HepG2 (cell line): ENCODE measurements at regions not wholly inside any gene's neighbourhood (a gene's known extent, or its start where the extent isn't known, plus 50 kb on each side); places are given as distances from the start of the nearest gene placed in this dataset.

Experiments used
- ATAC-seq: fragments of 200-7000 bp; cut with Tn5 transposase; 3 replicates; pipeline ENCODE4 v1.9.1; 2020; ENCODE audit warnings: mild to moderate bottlenecking, moderate library complexity
- BruUV-seq: library from RNA; stranded (reverse); fragments of 400-500 nt; replicated peaks from 2 replicates; lab custom pipeline; 2021; lab: Mats Ljungman, UMichigan
- CTCF ChIA-PET: fragments of 300-600 bp; formaldehyde crosslinking; extraction: SDS; loops from one replicate; lab custom pipeline; 2021; ENCODE audit warnings: low total read pairs, inconsistent platforms, low intra/inter-chr PET ratio; lab: Yijun Ruan, JAX
- POLR2A ChIA-PET: fragments of 350-600 bp; sonication (Branson Sonifier 250); formaldehyde crosslinking; loops from one replicate; lab custom pipeline; 2020; ENCODE audit warnings: antibody characterized with exemption, inconsistent platforms; lab: Yijun Ruan, JAX
- DNase-seq: peaks from one replicate; pipeline ENCODE4 v3.0.0-alpha.2; 2015; ENCODE audit warnings: low spot score
- FAIRE-seq: peaks from 3 replicates; lab custom pipeline; 2011; peaks lifted over from hg19 to GRCh38; lab: Jason Lieb, UNC
- H2AFZ ChIP-seq: one replicate; pipeline ENCODE4 v1.6.1; 2011; ENCODE audit warnings: low read length, inconsistent platforms
- H3K27ac ChIP-seq: fragments of 300-600 bp; 3 replicates; pipeline ENCODE4 v1.8.0; 2011; ENCODE audit warnings: mixed run types, mild to moderate bottlenecking, mixed read lengths, low read length, inconsistent platforms; ENCODE audit not compliant: insufficient read depth; ENCODE audit errors: extremely low read length
- H3K27me3 ChIP-seq, 2 experiments: fragments of 200-600 bp in 1 of 2; 2 replicates in 1 of 2; 3 replicates in 1 of 2; pipeline versions ENCODE4 v1.6.0 to v1.8.0; 2011; ENCODE audit warnings: low read length in 2 of 2, mild to moderate bottlenecking in 2 of 2, moderate library complexity in 2 of 2, inconsistent platforms in 1 of 2; ENCODE audit not compliant: insufficient read depth in 2 of 2, control insufficient read depth in 1 of 2
- H3K36me3 ChIP-seq, 2 experiments: fragments of 200-600 bp in 1 of 2; replicated peaks in 1 of 2; 2 replicates in 1 of 2; 3 replicates in 1 of 2; pipeline versions ENCODE4 v1.5.1 to v1.8.0; 2011; ENCODE audit warnings: low read length in 2 of 2, inconsistent platforms in 1 of 2; ENCODE audit not compliant: insufficient read depth in 2 of 2, control insufficient read depth in 1 of 2
- H3K4me1 ChIP-seq: 2 replicates; pipeline ENCODE4 v1.5.1; 2012; ENCODE audit warnings: low read length, inconsistent platforms; ENCODE audit not compliant: insufficient read depth
- H3K4me2 ChIP-seq: 2 replicates; pipeline ENCODE4 v1.6.0; 2011; ENCODE audit warnings: low read depth, low read length, inconsistent platforms
- H3K4me3 ChIP-seq, 3 experiments: fragments of 200-600 bp in 1 of 3; sonication (generic), shearing (Covaris generic) in 1 of 3; replicated peaks in 1 of 3; 2 replicates each; pipeline ENCODE4 v1.5.1; 2011 to 2016; ENCODE audit warnings: low read length in 3 of 3, inconsistent platforms in 2 of 3, low read depth in 2 of 3, mild to moderate bottlenecking in 2 of 3, control low read depth in 1 of 3, mixed read lengths in 1 of 3; ENCODE audit not compliant: insufficient read depth in 1 of 3
- H3K79me2 ChIP-seq: one replicate; pipeline ENCODE4 v1.6.1; 2011; ENCODE audit warnings: low read length, inconsistent platforms; ENCODE audit not compliant: insufficient read depth
- H3K9ac ChIP-seq: 2 replicates; pipeline ENCODE4 v1.6.0; 2011; ENCODE audit warnings: mild to moderate bottlenecking, low read depth, low read length, inconsistent platforms; ENCODE audit not compliant: insufficient read depth
- H3K9me3 ChIP-seq: 2 replicates; pipeline ENCODE4 v1.5.1; 2012; ENCODE audit warnings: mild to moderate bottlenecking, low read length
- H4K20me1 ChIP-seq: 2 replicates; pipeline ENCODE4 v1.6.0; 2011; ENCODE audit warnings: inconsistent platforms, mild to moderate bottlenecking, low read length, moderate library complexity; ENCODE audit not compliant: insufficient read depth
- ATF7 ChIP-seq, 2 experiments: fragments of 450-650 bp in 1 of 2; sonication (generic) in 1 of 2; formaldehyde crosslinking in 1 of 2; IDR thresholded peaks; 2 replicates each; pipeline versions ENCODE4 v1.4.0 to v1.6.1; 2016 to 2020; ENCODE audit warnings: antibody characterized with exemption in 1 of 2, mild to moderate bottlenecking in 1 of 2, missing genetic modification reagents in 1 of 2
- CREB1 ChIP-seq, 2 experiments: fragments of 450-650 bp in 1 of 2; IDR thresholded peaks; 2 replicates each; pipeline ENCODE4 v1.6.1; 2016 to 2017; ENCODE audit warnings: control low read depth in 1 of 2, mild to moderate bottlenecking in 1 of 2, missing compliant biosample characterization in 1 of 2, missing genetic modification characterization in 1 of 2
- FOXM1 ChIP-seq: sonication (generic); formaldehyde crosslinking; IDR thresholded peaks from 2 replicates; pipeline ENCODE4 v1.5.0; 2020; ENCODE audit warnings: missing genetic modification reagents
- XRCC5 ChIP-seq: fragments of 200-400 bp; formaldehyde crosslinking; optimal IDR thresholded peaks from 2 replicates; pipeline ENCODE3; 2017; ENCODE audit warnings: mild to moderate bottlenecking, low read length
- ZFP41 ChIP-seq: sonication (generic); formaldehyde crosslinking; IDR thresholded peaks from 2 replicates; pipeline ENCODE4 v1.4.0; 2020; ENCODE audit warnings: mild to moderate bottlenecking, missing genetic modification reagents, borderline replicate concordance
- ZNF572 ChIP-seq: sonication (generic); formaldehyde crosslinking; IDR thresholded peaks from 2 replicates; pipeline ENCODE4 v1.5.1; 2020; ENCODE audit warnings: mild to moderate bottlenecking, missing genetic modification reagents
- ZSCAN31 ChIP-seq: sonication (generic); formaldehyde crosslinking; IDR thresholded peaks from 2 replicates; pipeline ENCODE4 v1.5.0; 2020; ENCODE audit warnings: low read depth, mild to moderate bottlenecking, missing genetic modification reagents
- WGBS: methylation state at CpG from one replicate; pipeline ENCODE4 v1.1.6; 2017; ENCODE audit warnings: low lambda C conversion rate; 5-methylcytosine and 5-hydroxymethylcytosine counted together
- in situ Hi-C: cut with HindIII; loops from 2 replicates; pipeline ENCODE4 v1.10.0; 2017; ENCODE audit warnings: low pct_unique_long_range_greater_than_20kb; ENCODE audit not compliant: extremely low pct_ligation_motif_present
- intact Hi-C: fragments of 100-400 bp; cut with micrococcal nuclease; formaldehyde crosslinking; loops from one replicate; pipeline ENCODE4 v1.10.0; 2022; ENCODE audit not compliant: unreplicated experiment
- TF ChIP-seq, protein P1 (sequence below): sonication (generic); formaldehyde crosslinking; IDR thresholded peaks from 2 replicates; pipeline ENCODE4 v1.4.0; 2020; ENCODE audit warnings: missing genetic modification reagents

DNA sequence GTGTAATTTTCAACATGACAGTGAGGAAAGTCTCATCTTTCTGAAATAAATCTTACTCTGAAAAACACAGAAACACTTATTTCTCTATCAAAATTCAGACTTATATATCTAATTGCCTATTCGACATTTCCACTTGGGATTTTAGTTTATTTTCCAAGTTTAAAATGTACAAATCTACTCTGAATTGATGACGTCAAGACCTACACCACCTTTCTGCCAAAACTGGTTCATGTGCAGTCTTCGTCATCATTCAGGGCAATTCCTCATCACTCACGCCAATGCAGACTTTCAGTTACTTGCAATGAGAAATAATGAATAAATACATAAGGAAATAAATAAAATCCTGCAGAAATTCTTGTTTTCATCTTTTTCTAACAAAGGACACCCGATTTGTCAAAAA is 843.8 kb downstream of the C12orf50 start:
- no peak overlapping the region for H3K9ac ChIP-seq
- WGBS, result 8% methylated on average over 5 of the region's 5 CpGs
- CTCF ChIA-PET, result no interaction called here
- no peaks in the 10 kb centered on the region for H3K4me1 ChIP-seq
- no peak for DNase-seq
- no peaks in the 10 kb centered on the region for H3K36me3 ChIP-seq
- TF ChIP-seq CREB1 (IDR thresholded peaks at IDR 0.05), result peak; percentile 88
- no peak for TF ChIP-seq CREB1 (CRISPR knock-in tag; IDR thresholded peaks at IDR 0.05)
- no peak for TF ChIP-seq ZSCAN31
- peak; percentile 64 for TF ChIP-seq ATF7 (IDR thresholded peaks at IDR 0.05)
- TF ChIP-seq ATF7 (CRISPR knock-in tag; IDR thresholded peaks at IDR 0.05), result no peak
- TF ChIP-seq, all 625 proteins: peak for 2
- Histone ChIP-seq H3K27me3 (no peaks in the 10 kb centered on the region), H3K4me2 (no peak overlapping the region), H4K20me1 (no peaks in the 10 kb centered on the region), H3K79me2 (no peaks in the 10 kb centered on the region), H3K4me3 (no peak overlapping the region), H3K27ac (no peak overlapping the region), H2AFZ (no peak overlapping the region), H3K9me3 (peaks cover 47% of the 10 kb centered on the region)
- in situ Hi-C loops, result no loop called here
- no TSS peak for BruUV-seq
- no peak for ATAC-seq
- intact Hi-C loops, result no loop called here
- POLR2A ChIA-PET, result no interaction called here
- FAIRE-seq, result no peak

- Histone ChIP-seq H3K4me3 (no peak overlapping the region), H3K36me3 (no peaks in the 10 kb centered on the region), H3K4me1 (no peaks in the 10 kb centered on the region), H3K27me3 (no peaks in the 10 kb centered on the region), H3K4me2 (no peak overlapping the region), H3K79me2 (no peaks in the 10 kb centered on the region), H3K9ac (no peak overlapping the region), H3K27ac (no peak overlapping the region), H2AFZ (no peak overlapping the region), H3K9me3 (peaks cover 46% of the 10 kb centered on the region), H4K20me1 (no peaks in the 10 kb centered on the region)
- FAIRE-seq (no peak), ATAC-seq (no peak), DNase-seq (no peak)
- 42% methylated on average over 2 of the region's 5 CpGs for whole genome bisulfite sequencing
- ChIA-PET CTCF (no interaction called here), POLR2A (no interaction called here)
- intact Hi-C loops (no loop called here), in situ Hi-C loops (no loop called here)
- BruUV-seq, result no TSS peak
- TF ChIP-seq, protein P1, sequence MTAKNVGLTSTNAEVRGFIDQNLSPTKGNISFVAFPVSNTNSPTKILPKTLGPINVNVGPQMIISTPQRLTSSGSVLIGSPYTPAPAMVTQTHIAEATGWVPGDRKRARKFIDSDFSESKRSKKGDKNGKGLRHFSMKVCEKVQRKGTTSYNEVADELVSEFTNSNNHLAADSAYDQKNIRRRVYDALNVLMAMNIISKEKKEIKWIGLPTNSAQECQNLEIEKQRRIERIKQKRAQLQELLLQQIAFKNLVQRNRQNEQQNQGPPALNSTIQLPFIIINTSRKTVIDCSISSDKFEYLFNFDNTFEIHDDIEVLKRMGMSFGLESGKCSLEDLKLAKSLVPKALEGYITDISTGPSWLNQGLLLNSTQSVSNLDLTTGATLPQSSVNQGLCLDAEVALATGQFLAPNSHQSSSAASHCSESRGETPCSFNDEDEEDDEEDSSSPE (CRISPR knock-in tag), result no peak
- TF ChIP-seq ZFP41 (CRISPR knock-in tag) (no peak), ZNF572 (CRISPR knock-in tag) (no peak), FOXM1 (CRISPR knock-in tag) (no peak), XRCC5 (no peak)
These were observed 846.4 kb downstream of the C12orf50 start for GRCh38 chr12:87182696-87183233.
